ENCODE measurements at regions not wholly inside any gene's neighbourhood (a gene's known extent, or its start where the extent isn't known, plus 50 kb on each side); places are given as distances from the start of the nearest gene placed in this dataset.

DNA sequence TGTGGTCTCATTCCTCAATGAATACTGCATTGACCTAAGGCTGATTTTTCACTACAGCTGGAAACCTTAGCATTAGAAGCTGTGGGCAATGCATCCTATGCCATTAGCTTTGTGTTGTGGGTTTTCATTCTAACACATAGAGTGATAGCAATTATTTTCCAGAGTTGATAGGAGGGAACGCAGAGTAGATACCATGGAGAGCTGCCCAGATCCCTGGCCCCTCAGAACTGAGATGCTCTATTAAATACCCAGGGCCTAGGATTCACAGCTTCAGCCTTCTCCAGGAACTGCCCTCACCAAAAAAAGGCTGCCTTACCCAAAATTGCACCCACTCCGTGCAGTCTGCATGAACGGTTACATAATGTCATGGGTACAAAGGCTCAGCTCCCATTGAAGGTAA, 444.4 kb downstream of the SUCLA2 start:
- TF ChIP-seq, protein P1, sequence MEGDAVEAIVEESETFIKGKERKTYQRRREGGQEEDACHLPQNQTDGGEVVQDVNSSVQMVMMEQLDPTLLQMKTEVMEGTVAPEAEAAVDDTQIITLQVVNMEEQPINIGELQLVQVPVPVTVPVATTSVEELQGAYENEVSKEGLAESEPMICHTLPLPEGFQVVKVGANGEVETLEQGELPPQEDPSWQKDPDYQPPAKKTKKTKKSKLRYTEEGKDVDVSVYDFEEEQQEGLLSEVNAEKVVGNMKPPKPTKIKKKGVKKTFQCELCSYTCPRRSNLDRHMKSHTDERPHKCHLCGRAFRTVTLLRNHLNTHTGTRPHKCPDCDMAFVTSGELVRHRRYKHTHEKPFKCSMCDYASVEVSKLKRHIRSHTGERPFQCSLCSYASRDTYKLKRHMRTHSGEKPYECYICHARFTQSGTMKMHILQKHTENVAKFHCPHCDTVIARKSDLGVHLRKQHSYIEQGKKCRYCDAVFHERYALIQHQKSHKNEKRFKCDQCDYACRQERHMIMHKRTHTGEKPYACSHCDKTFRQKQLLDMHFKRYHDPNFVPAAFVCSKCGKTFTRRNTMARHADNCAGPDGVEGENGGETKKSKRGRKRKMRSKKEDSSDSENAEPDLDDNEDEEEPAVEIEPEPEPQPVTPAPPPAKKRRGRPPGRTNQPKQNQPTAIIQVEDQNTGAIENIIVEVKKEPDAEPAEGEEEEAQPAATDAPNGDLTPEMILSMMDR (conservative IDR thresholded peaks at IDR 0.05), result no peak
- no peak for TF ChIP-seq EZH2 (IDR thresholded peaks at IDR 0.05; ENCODE audit: low read depth)

Data from PC-9 (cell line).